ENCODE measurements at regions not wholly inside any gene's neighbourhood (a gene's known extent, or its start where the extent isn't known, plus 50 kb on each side); places are given as distances from the start of the nearest gene placed in this dataset.

DNA sequence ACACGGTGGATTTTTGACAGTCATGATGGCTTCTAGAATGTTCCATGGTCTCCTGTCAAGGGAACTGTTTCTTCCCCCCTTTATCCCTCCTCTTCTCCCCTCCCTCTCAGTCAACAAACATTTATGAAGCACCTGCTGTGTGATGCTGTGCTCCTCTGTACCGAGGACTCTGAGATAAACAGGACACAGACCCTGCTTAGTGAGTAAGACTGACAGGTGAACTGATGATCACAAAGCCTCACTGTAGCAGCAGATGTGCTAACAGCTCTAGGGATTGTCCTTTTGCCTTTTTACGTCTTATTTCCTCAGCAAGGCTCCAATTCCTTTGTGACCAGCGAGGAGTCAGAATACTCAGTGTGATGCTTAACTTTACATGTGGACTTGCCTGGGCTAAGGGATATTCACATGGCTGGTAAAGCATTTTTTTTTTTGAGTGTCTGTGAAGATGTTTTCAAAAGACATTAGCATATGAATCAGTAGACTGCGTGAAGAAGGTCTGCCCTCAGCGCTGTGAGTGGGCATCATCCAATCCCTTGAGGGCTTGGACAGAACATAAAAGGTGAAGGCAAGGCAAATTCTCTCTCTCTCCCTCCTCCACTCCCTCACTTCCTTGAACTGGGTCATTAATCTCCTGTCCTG lies 170.1 kb downstream of the ADRA2A start:
- intact Hi-C loops (cut with DNase I; ENCODE audit: low total_unique reads), result no loop called here
- TF ChIP-seq POLR2A (IDR thresholded peaks at IDR 0.05), result no peak
- TF ChIP-seq, protein P1, sequence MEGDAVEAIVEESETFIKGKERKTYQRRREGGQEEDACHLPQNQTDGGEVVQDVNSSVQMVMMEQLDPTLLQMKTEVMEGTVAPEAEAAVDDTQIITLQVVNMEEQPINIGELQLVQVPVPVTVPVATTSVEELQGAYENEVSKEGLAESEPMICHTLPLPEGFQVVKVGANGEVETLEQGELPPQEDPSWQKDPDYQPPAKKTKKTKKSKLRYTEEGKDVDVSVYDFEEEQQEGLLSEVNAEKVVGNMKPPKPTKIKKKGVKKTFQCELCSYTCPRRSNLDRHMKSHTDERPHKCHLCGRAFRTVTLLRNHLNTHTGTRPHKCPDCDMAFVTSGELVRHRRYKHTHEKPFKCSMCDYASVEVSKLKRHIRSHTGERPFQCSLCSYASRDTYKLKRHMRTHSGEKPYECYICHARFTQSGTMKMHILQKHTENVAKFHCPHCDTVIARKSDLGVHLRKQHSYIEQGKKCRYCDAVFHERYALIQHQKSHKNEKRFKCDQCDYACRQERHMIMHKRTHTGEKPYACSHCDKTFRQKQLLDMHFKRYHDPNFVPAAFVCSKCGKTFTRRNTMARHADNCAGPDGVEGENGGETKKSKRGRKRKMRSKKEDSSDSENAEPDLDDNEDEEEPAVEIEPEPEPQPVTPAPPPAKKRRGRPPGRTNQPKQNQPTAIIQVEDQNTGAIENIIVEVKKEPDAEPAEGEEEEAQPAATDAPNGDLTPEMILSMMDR (IDR thresholded peaks at IDR 0.05), result no peak
- no peak for DNase-seq (ENCODE audit: low spot score in 2 of 2)
- no peak overlapping the region for H3K4me3 ChIP-seq (ENCODE audit: low read depth, poor library complexity, severe bottlenecking)
- 52 to 59% methylated on average over 6 of the region's 6 CpGs for WGBS, 2 donors

DNA sequence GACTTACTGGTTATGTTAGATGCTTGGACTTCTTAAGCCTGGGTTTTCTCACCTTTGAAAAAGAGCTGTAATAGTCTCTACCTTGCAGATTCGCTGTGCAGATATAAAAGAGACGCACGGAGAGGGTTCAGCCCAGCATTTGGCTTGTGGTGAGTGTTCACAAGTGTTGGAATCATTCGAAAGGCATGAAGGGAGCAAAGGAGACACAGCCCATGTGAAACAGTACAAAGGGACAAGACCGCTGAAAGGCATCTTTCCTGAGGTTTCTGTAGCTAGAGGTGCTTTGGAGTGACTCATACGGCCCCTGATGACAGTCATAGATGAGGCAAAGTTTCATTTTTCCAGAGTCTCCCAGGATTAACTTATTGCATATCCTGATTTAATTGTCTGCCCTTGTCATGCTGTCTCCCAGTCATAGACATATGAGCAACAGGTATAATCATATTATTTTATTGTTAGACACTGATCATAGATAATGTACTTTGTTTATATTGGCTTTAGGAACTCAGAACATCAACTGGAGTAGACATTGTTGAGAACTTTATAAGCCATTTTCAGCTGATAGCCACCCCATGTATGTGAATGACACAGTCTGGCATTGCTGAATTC lies 171.1 kb downstream of the ADRA2A start:
- 78 to 80% methylated on average over 6 of the region's 6 CpGs for WGBS, 2 donors
- no peak for DNase-seq (ENCODE audit: low spot score in 2 of 2)
- TF ChIP-seq, protein P1 (IDR thresholded peaks at IDR 0.05), result no peak
- TF ChIP-seq POLR2A (IDR thresholded peaks at IDR 0.05), result no peak
- no peak overlapping the region for H3K4me3 ChIP-seq (ENCODE audit: low read depth, poor library complexity, severe bottlenecking)
- intact Hi-C loops (cut with DNase I; ENCODE audit: low total_unique reads), result no loop called here

DNA sequence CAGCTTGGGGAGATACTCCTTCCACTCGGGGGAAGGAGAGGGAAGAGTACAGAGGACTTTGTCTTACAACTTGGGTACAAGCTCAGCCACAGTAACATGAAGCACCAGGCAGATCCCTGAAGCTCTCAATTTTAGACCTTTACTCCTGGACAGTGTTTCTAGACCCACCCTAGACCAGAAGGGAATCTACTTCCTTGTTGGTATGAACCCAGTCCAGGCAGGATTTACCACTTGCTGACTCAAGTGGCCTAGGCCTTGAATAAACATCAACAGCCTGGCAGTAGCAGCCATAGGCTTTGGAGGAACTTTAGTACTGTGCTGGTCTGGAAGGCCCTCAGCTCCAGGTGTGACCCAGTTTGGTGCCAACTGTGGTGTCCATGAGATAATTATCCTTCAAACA lies 173.1 kb downstream of the ADRA2A start:
- TF ChIP-seq, protein P1 (IDR thresholded peaks at IDR 0.05), result no peak
- no peak for TF ChIP-seq POLR2A (IDR thresholded peaks at IDR 0.05)
- no peak for DNase-seq (ENCODE audit: low spot score in 2 of 2)
- intact Hi-C loops (cut with DNase I; ENCODE audit: low total_unique reads), result no loop called here
- 80 to 93% methylated on average over 1 of the region's 1 CpG for WGBS, 2 donors
- no peak overlapping the region for H3K4me3 ChIP-seq (ENCODE audit: low read depth, poor library complexity, severe bottlenecking)

DNA sequence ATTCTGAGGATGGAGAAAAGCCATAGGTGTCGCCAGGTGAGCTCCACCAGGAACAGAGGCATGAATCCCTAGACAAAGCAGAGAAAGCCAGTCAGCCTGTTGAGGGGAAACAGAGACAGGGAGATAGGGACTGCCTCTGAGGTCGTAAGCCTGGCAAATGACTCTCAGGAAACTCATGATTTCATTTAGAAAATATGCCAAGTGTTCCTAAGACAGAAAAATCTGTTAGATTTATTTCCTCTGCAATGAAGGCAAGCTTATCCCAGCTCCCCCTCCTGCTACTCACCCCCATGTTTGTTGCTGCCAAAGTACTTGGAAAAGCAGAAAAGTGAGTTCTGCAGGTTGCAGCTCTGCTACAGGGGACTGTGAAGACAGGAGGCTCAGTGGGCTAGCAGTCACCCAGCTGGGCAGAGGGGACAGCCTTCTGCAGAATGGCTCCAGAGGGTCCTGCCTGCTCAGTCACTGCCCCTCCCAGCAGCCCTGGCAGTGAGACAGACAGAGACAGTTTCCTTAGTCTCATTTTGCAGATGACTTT lies 184.3 kb downstream of the ADRA2A start:
- intact Hi-C loops (cut with DNase I; ENCODE audit: low total_unique reads), result no loop called here
- no peak overlapping the region for H3K4me3 ChIP-seq (ENCODE audit: low read depth, poor library complexity, severe bottlenecking)
- TF ChIP-seq, protein P1 (IDR thresholded peaks at IDR 0.05), result no peak
- no peak for TF ChIP-seq POLR2A (IDR thresholded peaks at IDR 0.05)
- no peak for DNase-seq (ENCODE audit: low spot score in 2 of 2)
- 33 to 42% methylated on average over 2 of the region's 2 CpGs for WGBS, 2 donors

DNA sequence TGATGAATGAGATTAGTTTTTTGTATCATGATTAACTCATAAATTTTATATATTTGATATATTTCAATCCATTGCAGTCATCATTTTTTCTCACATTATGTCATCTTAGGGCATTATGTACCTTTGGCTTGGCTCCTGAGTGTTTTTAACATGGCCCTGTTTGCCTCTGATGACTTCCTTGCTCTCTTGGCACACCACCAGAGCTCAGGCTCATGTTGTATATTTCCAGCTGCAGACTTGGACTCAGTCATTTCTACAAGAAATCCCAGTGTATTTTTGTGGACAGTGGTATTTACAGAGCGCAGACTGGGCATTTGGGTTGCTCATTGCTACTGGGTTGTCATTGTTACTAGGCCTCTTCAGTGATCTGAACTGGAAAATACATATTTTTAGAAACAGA lies 188.5 kb downstream of the ADRA2A start:
- WGBS, 2 donors, result 57 to 70% methylated on average over 1 of the region's 1 CpG
- no peak for DNase-seq (ENCODE audit: low spot score in 2 of 2)
- intact Hi-C loops (cut with DNase I; ENCODE audit: low total_unique reads), result no loop called here
- no peak overlapping the region for H3K4me3 ChIP-seq (ENCODE audit: low read depth, poor library complexity, severe bottlenecking)
- TF ChIP-seq POLR2A (IDR thresholded peaks at IDR 0.05), result no peak

DNA sequence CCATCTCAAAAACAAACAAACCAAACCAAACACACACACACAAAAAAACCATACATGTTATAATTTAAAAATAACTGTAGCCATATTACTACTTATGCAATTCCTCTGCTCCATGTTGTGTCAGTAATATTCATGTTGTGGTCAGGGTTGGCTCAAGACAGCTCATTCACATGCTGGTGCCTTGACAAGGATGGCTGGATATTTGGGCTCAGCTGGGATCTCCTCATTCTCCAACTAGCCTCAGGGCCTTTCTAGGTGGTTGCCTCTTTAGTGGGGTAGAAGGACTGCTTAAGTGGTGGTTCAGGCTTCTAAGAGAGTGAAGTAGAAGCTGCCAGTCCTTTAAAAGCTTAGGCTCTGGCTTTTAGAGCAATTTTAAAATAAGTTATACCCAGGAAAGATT lies 189.3 kb downstream of the ADRA2A start:
- no peak for DNase-seq (ENCODE audit: low spot score in 2 of 2)
- intact Hi-C loops (cut with DNase I; ENCODE audit: low total_unique reads), result no loop called here
- TF ChIP-seq POLR2A (IDR thresholded peaks at IDR 0.05), result no peak
- TF ChIP-seq, protein P1 (IDR thresholded peaks at IDR 0.05), result no peak
- H3K4me3 ChIP-seq (ENCODE audit: low read depth, poor library complexity, severe bottlenecking), result no peak overlapping the region

Measured in lower leg skin (tissue), 4 donors.